Activated T-cell treated with anti-CD3 and anti-CD28 coated beads, Interleukin-2, amount 50 U/mL, for 72 hours (primary cell): ENCODE measurements at regions not wholly inside any gene's neighbourhood (a gene's known extent, or its start where the extent isn't known, plus 50 kb on each side); places are given as distances from the start of the nearest gene placed in this dataset.
"Not testable (repeated sequence)": the region's sequence is repeated elsewhere in the genome, so short reads cannot be mapped to it uniquely, and the experiment has no call there.

Source experiments
- ATAC-seq, 2 donors: fragments of 150-1000 bp; cut with Tn5 transposase; replicated peaks in 1 of 2; 2 replicates each; pipeline ENCODE4 v1.10.0; 2021; ENCODE audit warnings: moderate library complexity in 2 of 2, mild to moderate bottlenecking in 1 of 2
- DNase-seq, 2 donors: peaks; one replicate each; pipeline ENCODE4 v3.0.0; 2021 to 2022; ENCODE audit warnings: mixed read lengths in 1 of 2
- H3K27ac Mint-ChIP-seq: one replicate; pipeline ENCODE4 v1.8.0; 2022; ENCODE audit warnings: mild to moderate bottlenecking, moderate library complexity, mixed read lengths
- H3K27me3 Mint-ChIP-seq: one replicate; pipeline ENCODE4 v1.8.0; 2022; ENCODE audit warnings: low read depth, mixed read lengths
- H3K36me3 Mint-ChIP-seq, 2 donors: one replicate each; pipeline ENCODE4 v1.8.0; 2022; ENCODE audit warnings: mixed read lengths in 2 of 2, mild to moderate bottlenecking in 1 of 2; ENCODE audit not compliant: insufficient read depth in 2 of 2
- H3K4me1 Mint-ChIP-seq: one replicate; pipeline ENCODE4 v1.8.0; 2022; ENCODE audit warnings: low read depth, mixed read lengths
- H3K4me3 Mint-ChIP-seq, 2 donors: one replicate each; pipeline ENCODE4 v1.8.0; 2022; ENCODE audit warnings: mild to moderate bottlenecking in 2 of 2, mixed read lengths in 2 of 2, moderate library complexity in 2 of 2
- H3K9me3 Mint-ChIP-seq, 2 donors: one replicate each; pipeline ENCODE4 v1.8.0; 2022; ENCODE audit warnings: mixed read lengths in 2 of 2

DNA sequence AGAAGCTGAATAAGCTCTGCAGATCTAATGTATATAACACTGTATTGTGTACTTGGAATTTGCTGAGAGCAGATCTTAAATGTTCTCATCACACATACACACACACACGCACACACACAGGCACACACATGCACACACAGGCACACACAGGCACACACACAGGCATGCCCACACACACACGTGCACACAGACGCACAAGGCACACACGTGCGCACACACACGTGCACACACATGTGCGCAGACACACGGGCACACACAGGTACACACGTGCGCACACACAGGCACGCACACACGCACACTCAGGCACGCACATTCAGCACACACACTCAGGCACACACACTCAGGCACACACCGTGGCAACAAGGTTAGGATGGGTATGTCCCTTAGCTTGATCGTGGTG lies 164.5 kb upstream of the LRRC61 start:
- H3K36me3 Mint-ChIP-seq, H3K4me1 Mint-ChIP-seq, DNase-seq, H3K27me3 Mint-ChIP-seq, H3K27ac Mint-ChIP-seq, ATAC-seq, H3K4me3 Mint-ChIP-seq, H3K9me3 Mint-ChIP-seq: not testable (repeated sequence)

DNA sequence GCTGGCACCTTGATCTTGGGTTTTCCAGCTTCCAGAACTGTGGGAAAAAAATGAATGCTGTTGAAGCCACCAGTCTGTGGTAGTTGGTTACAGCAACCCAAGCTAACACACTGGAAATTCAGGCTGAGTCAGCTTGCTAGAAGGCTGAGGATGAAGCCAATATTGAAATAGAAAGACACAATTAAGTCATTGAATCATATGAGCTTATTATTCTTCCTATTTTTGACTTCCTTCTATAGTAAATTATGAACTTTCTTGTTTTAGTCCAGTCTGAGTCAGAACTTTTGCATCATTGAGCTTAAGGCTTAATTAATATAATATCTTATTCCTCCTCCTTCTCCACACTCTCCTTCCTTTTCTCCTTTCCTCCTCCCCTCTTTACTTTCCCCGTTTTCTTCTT lies 153.6 kb upstream of the LRRC61 start:
- H3K9me3 Mint-ChIP-seq, H3K36me3 Mint-ChIP-seq, DNase-seq, H3K27me3 Mint-ChIP-seq, ATAC-seq, H3K4me3 Mint-ChIP-seq, H3K4me1 Mint-ChIP-seq, H3K27ac Mint-ChIP-seq: not testable (repeated sequence)

DNA sequence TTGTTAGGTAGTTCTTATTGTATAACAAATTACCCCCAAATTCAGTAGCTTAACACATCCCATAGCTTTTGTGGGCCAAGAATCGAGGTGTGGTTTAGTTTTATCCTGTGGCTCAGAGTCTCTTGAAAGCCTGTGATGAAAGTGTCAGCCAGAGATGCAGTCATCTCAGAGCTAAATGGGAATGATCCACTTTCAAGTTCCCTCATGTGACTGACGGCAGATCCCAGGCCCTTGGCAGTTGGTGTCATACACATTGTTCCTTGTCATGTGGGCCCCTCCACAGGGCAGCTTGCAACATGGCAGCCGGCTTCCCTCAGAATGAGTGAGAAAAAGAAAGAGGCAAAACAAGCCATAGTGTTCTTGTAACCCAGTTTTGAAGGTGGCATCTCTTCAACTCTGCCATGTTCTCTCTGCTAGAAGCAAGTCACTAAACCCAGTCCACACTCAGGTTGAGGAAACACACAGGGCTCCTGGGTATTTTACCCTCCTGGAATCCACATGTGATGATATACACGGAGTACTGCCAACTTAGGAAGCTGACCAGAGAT lies 153.1 kb upstream of the LRRC61 start:
- not testable (repeated sequence) for H3K4me1 Mint-ChIP-seq, DNase-seq

DNA sequence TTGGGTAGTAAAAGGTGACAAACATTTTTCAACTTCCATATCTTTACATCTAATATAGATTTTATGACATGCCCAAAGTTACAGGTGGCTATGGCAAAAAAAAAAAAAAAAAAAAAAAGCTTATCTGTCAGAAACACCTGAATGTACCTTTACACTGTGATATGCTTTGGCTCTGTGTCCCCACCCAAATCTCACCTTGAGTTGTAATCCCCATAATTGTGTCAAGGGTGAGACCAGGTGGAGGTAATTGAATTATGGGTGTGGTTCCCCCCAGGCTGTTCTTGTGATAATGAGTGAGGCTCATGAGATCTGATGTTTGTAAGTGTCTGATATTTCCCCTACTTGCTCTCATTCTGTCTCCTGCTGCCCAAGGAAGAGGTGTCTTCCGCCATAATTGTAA lies 139.6 kb upstream of the LRRC61 start:
- not testable (repeated sequence) for H3K9me3 Mint-ChIP-seq, H3K27me3 Mint-ChIP-seq, ATAC-seq, H3K36me3 Mint-ChIP-seq, DNase-seq, H3K27ac Mint-ChIP-seq, H3K4me3 Mint-ChIP-seq, H3K4me1 Mint-ChIP-seq

More for the DNA sequence above, 153.1 kb upstream of the LRRC61 start:
- H3K27ac Mint-ChIP-seq, ATAC-seq, H3K27me3 Mint-ChIP-seq, H3K36me3 Mint-ChIP-seq, H3K4me3 Mint-ChIP-seq, H3K9me3 Mint-ChIP-seq: not testable (repeated sequence)

DNA sequence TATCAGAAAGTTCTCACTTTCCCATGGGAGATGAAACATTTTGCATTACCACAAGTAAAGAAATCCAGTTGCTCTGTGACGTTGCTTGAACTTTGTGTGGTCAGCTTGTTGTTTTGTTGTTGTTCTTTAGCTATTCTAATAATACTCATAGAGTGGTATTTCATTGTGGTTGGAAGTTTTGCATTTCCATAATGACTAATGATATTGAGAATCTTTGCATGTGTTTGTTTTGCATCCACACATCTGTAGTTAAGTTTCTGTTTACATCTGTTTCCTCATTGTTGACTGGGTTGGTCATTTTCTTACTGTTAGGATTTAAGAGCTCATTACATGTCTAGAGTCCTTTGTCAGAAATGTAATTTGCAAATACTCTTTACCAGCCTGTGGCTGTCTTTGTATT lies 133.2 kb upstream of the LRRC61 start:
- not testable (repeated sequence) for DNase-seq, H3K4me3 Mint-ChIP-seq, H3K4me1 Mint-ChIP-seq, H3K27ac Mint-ChIP-seq, H3K27me3 Mint-ChIP-seq, ATAC-seq, H3K9me3 Mint-ChIP-seq, H3K36me3 Mint-ChIP-seq

DNA sequence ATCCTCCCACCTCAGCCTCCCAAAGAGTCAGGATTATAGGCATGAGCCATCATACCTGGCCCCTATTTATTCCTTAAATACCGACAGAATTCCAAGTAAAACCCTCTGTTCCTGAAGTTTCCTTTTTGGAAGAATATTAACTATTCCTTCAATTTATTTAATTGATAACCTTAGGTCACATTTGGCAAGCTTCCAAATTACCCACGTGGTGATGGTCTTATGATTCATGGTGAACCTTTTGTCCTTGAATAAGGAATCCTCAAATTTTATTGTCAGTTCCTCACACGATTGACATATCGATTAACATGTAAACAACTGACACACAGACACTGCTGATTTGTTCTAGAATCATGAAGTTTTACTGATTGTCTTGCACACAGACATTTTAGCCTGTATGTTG lies 130.6 kb upstream of the LRRC61 start:
- H3K27me3 Mint-ChIP-seq, ATAC-seq, H3K4me1 Mint-ChIP-seq, H3K27ac Mint-ChIP-seq, H3K4me3 Mint-ChIP-seq, DNase-seq, H3K36me3 Mint-ChIP-seq, H3K9me3 Mint-ChIP-seq: not testable (repeated sequence)

DNA sequence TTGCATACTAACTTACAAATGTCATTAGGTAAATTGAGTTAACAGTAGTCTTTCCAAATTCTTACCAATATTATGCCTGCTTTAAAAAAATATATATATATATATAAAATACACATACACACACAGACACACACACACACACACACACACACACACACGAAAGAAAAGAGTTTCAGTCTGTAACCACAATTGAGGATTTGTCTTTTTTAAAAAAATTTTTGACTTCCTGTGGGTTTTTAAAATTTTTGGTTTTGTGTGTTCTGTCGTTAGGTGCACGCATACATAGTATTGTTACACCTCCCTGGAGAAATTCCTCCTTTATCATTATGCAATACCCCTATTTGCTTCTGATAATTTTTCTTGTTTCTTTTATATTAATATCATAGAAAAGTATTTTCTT lies 129.3 kb upstream of the LRRC61 start:
- not testable (repeated sequence) for DNase-seq, H3K27me3 Mint-ChIP-seq, H3K36me3 Mint-ChIP-seq, H3K27ac Mint-ChIP-seq, H3K9me3 Mint-ChIP-seq, ATAC-seq, H3K4me1 Mint-ChIP-seq, H3K4me3 Mint-ChIP-seq
